ENCODE measurements at regions not wholly inside any gene's neighbourhood (a gene's known extent, or its start where the extent isn't known, plus 50 kb on each side); places are given as distances from the start of the nearest gene placed in this dataset.
"Not testable (repeated sequence)": the region's sequence is repeated elsewhere in the genome, so short reads cannot be mapped to it uniquely, and the experiment has no call there.

DNA sequence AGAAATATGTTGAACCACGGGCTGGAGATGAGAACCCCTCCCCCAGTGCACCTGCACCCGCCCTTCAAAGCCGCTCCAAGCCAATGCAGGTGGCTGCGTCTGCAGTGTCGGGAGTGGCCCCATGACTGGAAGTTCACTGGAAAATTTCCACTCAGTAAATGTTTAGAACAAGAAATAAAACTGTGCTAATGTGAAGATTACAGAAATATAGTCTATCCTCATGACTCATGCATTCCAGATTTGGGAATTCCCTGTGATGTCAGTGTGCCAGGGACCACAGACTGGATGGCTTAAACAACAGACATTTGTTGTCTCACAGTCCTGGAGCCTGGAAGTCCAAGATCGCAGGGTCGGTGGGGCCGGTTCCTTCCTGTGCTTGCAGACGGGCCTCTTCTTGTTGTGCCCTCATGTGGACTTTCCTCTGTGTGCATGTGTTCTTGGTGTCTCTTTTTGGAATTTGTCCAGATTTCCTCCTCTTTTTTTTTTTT lies 3967.0 kb upstream of the TPTE start:
- TF ChIP-seq, protein P1, sequence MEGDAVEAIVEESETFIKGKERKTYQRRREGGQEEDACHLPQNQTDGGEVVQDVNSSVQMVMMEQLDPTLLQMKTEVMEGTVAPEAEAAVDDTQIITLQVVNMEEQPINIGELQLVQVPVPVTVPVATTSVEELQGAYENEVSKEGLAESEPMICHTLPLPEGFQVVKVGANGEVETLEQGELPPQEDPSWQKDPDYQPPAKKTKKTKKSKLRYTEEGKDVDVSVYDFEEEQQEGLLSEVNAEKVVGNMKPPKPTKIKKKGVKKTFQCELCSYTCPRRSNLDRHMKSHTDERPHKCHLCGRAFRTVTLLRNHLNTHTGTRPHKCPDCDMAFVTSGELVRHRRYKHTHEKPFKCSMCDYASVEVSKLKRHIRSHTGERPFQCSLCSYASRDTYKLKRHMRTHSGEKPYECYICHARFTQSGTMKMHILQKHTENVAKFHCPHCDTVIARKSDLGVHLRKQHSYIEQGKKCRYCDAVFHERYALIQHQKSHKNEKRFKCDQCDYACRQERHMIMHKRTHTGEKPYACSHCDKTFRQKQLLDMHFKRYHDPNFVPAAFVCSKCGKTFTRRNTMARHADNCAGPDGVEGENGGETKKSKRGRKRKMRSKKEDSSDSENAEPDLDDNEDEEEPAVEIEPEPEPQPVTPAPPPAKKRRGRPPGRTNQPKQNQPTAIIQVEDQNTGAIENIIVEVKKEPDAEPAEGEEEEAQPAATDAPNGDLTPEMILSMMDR (IDR thresholded peaks at IDR 0.05 in 4 of 5, conservative IDR thresholded peaks at IDR 0.05 in 1 of 5), result not testable (repeated sequence)
- TF ChIP-seq POLR2A (IDR thresholded peaks at IDR 0.05), result not testable (repeated sequence)
